ENCODE measurements at regions not wholly inside any gene's neighbourhood (a gene's known extent, or its start where the extent isn't known, plus 50 kb on each side); places are given as distances from the start of the nearest gene placed in this dataset.

GRCh38 chr3:127490271-127491023 lies 100.1 kb downstream of the TPRA1 start:
- CTCF ChIA-PET: interaction anchor here (1.3 kb wide), 1 partner anchor 54 kb away, joined by 3 read pairs; no protein-coding TSS in a partner anchor
- peaks cover 40% of the 10 kb centered on the region for H3K27me3 Mint-ChIP-seq
- no peak overlapping the region for H3K27ac Mint-ChIP-seq

GRCh38 chr3:127489357-127489756 lies 101.2 kb downstream of the TPRA1 start:
- DNase-seq (no peak), ATAC-seq (ENCODE audit: low read depth) (no peak)
- Histone ChIP-seq H4K20me1 (ENCODE audit: control insufficient read depth, insufficient read depth, low read length, poor library complexity, severe bottlenecking) (no peaks in the 10 kb centered on the region), H3K4me1 (ENCODE audit: control insufficient read depth in 2 of 2, insufficient read depth in 2 of 2, low read length in 2 of 2) (no peaks in the 10 kb centered on the region), H3K9ac (ENCODE audit: low read length) (no peak overlapping the region), H3K4me3 (ENCODE audit: control extremely low read depth in 1 of 5, extremely low read depth in 1 of 5, insufficient read depth in 1 of 5, low read depth in 2 of 5, low read length in 4 of 5) (no peak overlapping the region), H2AFZ (ENCODE audit: insufficient read depth, low read depth, low read length, poor library complexity, severe bottlenecking) (no peak overlapping the region), H3K27me3 (replicated peaks in 1 of 4; ENCODE audit: control extremely low read depth in 1 of 4, control insufficient read depth in 3 of 4, insufficient read depth in 4 of 4, low read length in 3 of 4) (peaks cover 0 to 16% (median 0%) of the 10 kb centered on the region in 4 experiments), H3K79me2 (ENCODE audit: control insufficient read depth, insufficient read depth, low read length) (no peaks in the 10 kb centered on the region), H3K9me3 (ENCODE audit: control extremely low read depth in 1 of 3, control insufficient read depth in 2 of 3, insufficient read depth in 1 of 3, low read length in 2 of 3) (peaks cover 0 to 11% (median 0%) of the 10 kb centered on the region in 3 donors), H3K36me3 (replicated peaks in 1 of 2; ENCODE audit: control extremely low read depth in 1 of 2, control insufficient read depth in 1 of 2, extremely low read depth in 1 of 2, insufficient read depth in 2 of 2, low read length in 1 of 2) (no peaks in the 10 kb centered on the region), H3K27ac (ENCODE audit: low read length in 2 of 2) (no peak overlapping the region), H3K4me2 (replicated peaks; ENCODE audit: low read depth, low read length, poor library complexity, severe bottlenecking) (no peak overlapping the region)
- intact Hi-C loops (cut with micrococcal nuclease): no loop called here
- peaks cover 46% of the 10 kb centered on the region for H3K27me3 Mint-ChIP-seq
- WGBS (ENCODE audit: insufficient coverage): 91% methylated on average over 4 of the region's 5 CpGs
- no peaks in the 10 kb centered on the region for H3K4me1 Mint-ChIP-seq
- CTCF ChIA-PET: no interaction called here
- H3K4me3 Mint-ChIP-seq: no peak overlapping the region
- no peak for TF ChIP-seq EZH2 (IDR thresholded peaks at IDR 0.05; ENCODE audit: borderline replicate concordance, insufficient read depth, low read depth, low read length, poor library complexity, severe bottlenecking)
- no peak for TF ChIP-seq CTCF (IDR thresholded peaks at IDR 0.05)
- no peak overlapping the region for H3K27ac Mint-ChIP-seq
- POLR2A ChIA-PET: no interaction called here
- no peaks in the 10 kb centered on the region for H3K9me3 Mint-ChIP-seq (ENCODE audit: insufficient read depth)

More at GRCh38 chr3:127490271-127491023, 100.1 kb downstream of the TPRA1 start:
- TF ChIP-seq EZH2 (IDR thresholded peaks at IDR 0.05; ENCODE audit: borderline replicate concordance, insufficient read depth, low read depth, low read length, poor library complexity, severe bottlenecking): no peak
- WGBS (ENCODE audit: insufficient coverage): 78% methylated on average over 6 of the region's 7 CpGs
- Histone ChIP-seq H2AFZ (ENCODE audit: insufficient read depth, low read depth, low read length, poor library complexity, severe bottlenecking) (no peak overlapping the region), H3K36me3 (replicated peaks in 1 of 2; ENCODE audit: control extremely low read depth in 1 of 2, control insufficient read depth in 1 of 2, extremely low read depth in 1 of 2, insufficient read depth in 2 of 2, low read length in 1 of 2) (no peaks in the 10 kb centered on the region), H3K4me1 (ENCODE audit: control insufficient read depth in 2 of 2, insufficient read depth in 2 of 2, low read length in 2 of 2) (no peaks in the 10 kb centered on the region), H3K27me3 (replicated peaks in 1 of 4; ENCODE audit: control extremely low read depth in 1 of 4, control insufficient read depth in 3 of 4, insufficient read depth in 4 of 4, low read length in 3 of 4) (peaks cover 0 to 10% (median 0%) of the 10 kb centered on the region in 4 experiments), H3K9ac (ENCODE audit: low read length) (no peak overlapping the region), H3K27ac (ENCODE audit: low read length in 2 of 2) (no peak overlapping the region), H3K9me3 (ENCODE audit: control extremely low read depth in 1 of 3, control insufficient read depth in 2 of 3, insufficient read depth in 1 of 3, low read length in 2 of 3) (peaks cover 0 to 11% (median 0%) of the 10 kb centered on the region in 3 donors), H3K4me2 (replicated peaks; ENCODE audit: low read depth, low read length, poor library complexity, severe bottlenecking) (no peak overlapping the region), H4K20me1 (ENCODE audit: control insufficient read depth, insufficient read depth, low read length, poor library complexity, severe bottlenecking) (no peaks in the 10 kb centered on the region), H3K79me2 (ENCODE audit: control insufficient read depth, insufficient read depth, low read length) (no peaks in the 10 kb centered on the region), H3K4me3 (ENCODE audit: control extremely low read depth in 1 of 5, extremely low read depth in 1 of 5, insufficient read depth in 1 of 5, low read depth in 2 of 5, low read length in 4 of 5) (no peak overlapping the region)
- Mint-ChIP-seq H3K9me3 (ENCODE audit: insufficient read depth) (no peaks in the 10 kb centered on the region), H3K4me1 (no peaks in the 10 kb centered on the region), H3K4me3 (no peak overlapping the region)
- no peak for DNase-seq
- intact Hi-C loops (cut with micrococcal nuclease): no loop called here
- POLR2A ChIA-PET: no interaction called here
- ATAC-seq (ENCODE audit: low read depth): no peak
